ENCODE measurements at regions not wholly inside any gene's neighbourhood (a gene's known extent, or its start where the extent isn't known, plus 50 kb on each side); places are given as distances from the start of the nearest gene placed in this dataset.

GRCh38 chr3:94482686-94483085, 419.8 kb downstream of the NSUN3 start:
- Histone ChIP-seq H3K27ac (ENCODE audit: low read depth, low read length) (no peak overlapping the region), H3K4me2 (ENCODE audit: insufficient read depth in 1 of 2, low read depth in 2 of 2, low read length in 2 of 2) (no peak overlapping the region), H3K27me3 (replicated peaks in 1 of 4; ENCODE audit: control insufficient read depth in 3 of 4, extremely low read depth in 1 of 4, insufficient read depth in 3 of 4, low read length in 3 of 4) (no peaks in the 10 kb centered on the region), H3K23me2 (ENCODE audit: low read depth, low read length) (no peaks in the 10 kb centered on the region), H4K91ac (replicated peaks; ENCODE audit: insufficient read length, low read length) (no peak overlapping the region), H3K4me3 (ENCODE audit: extremely low read depth in 1 of 4, insufficient read depth in 2 of 4, low read depth in 3 of 4, low read length in 4 of 4) (no peak overlapping the region), H3K4me1 (replicated peaks in 1 of 4; ENCODE audit: control insufficient read depth in 3 of 4, insufficient read depth in 4 of 4, low read length in 3 of 4) (peaks cover 0 to 5% (median 0%) of the 10 kb centered on the region in 4 experiments; a peak in 1 of 7 replicates), H3K56ac (replicated peaks; ENCODE audit: insufficient read length, low read depth, low read length) (no peak overlapping the region), H3K23ac (ENCODE audit: insufficient read length) (no peak overlapping the region), H3K79me2 (ENCODE audit: control insufficient read depth in 1 of 2, insufficient read depth in 2 of 2, low read length in 2 of 2) (no peaks in the 10 kb centered on the region), H4K5ac (ENCODE audit: insufficient read length, low read depth, low read length) (no peak overlapping the region), H3K4ac (replicated peaks; ENCODE audit: insufficient read length, low read depth, low read length) (no peak overlapping the region), H2BK15ac (ENCODE audit: low read length) (no peak overlapping the region), H2AK5ac (ENCODE audit: low read depth, low read length) (no peak overlapping the region), H2BK12ac (ENCODE audit: low read depth, low read length) (no peak overlapping the region), H2BK20ac (ENCODE audit: low read length) (no peak overlapping the region), H2AFZ (ENCODE audit: low read length) (no peak overlapping the region), H3K18ac (ENCODE audit: extremely low read depth, low read length) (no peak overlapping the region), H4K20me1 (replicated peaks in 1 of 2; ENCODE audit: control insufficient read depth in 1 of 2, insufficient read depth in 2 of 2, low read length in 2 of 2) (no peaks in the 10 kb centered on the region), H2BK5ac (ENCODE audit: low read depth, low read length) (no peak overlapping the region), H4K8ac (ENCODE audit: extremely low read depth, insufficient read depth, low read length) (no peak overlapping the region), H2BK120ac (replicated peaks; ENCODE audit: low read depth, low read length) (no peak overlapping the region), H3K36me3 (ENCODE audit: control insufficient read depth in 2 of 4, insufficient read depth in 4 of 4, low read length in 3 of 4) (no peaks in the 10 kb centered on the region), H3K9ac (replicated peaks in 1 of 4; ENCODE audit: extremely low read depth in 1 of 4, low read depth in 3 of 4, low read length in 3 of 4) (no peak overlapping the region), H3K79me1 (ENCODE audit: low read depth, low read length) (no peaks in the 10 kb centered on the region), H3K14ac (ENCODE audit: insufficient read length) (no peak overlapping the region), H3K9me3 (ENCODE audit: insufficient read depth in 2 of 2, low read depth in 1 of 2, low read length in 1 of 2) (no peaks in the 10 kb centered on the region)
- FAIRE-seq (no peak), DNase-seq (ENCODE audit: low read depth in 1 of 2, low spot score in 2 of 2) (no peak)
- ChIA-PET CTCF (ENCODE audit: partially characterized antibody) (no interaction called here), POLR2A (ENCODE audit: partially characterized antibody) (no interaction called here)
- 96% methylated on average over 3 of the region's 3 CpGs; no CpG with 5 or more reads in 1 of the 2 experiments for whole genome bisulfite sequencing, 2 experiments (ENCODE audit: extremely low coverage in 1 of 2, insufficient coverage in 1 of 2, insufficient read length in 1 of 2, insufficient replicate concordance in 2 of 2, low coverage in 1 of 2, low lambda C conversion rate in 2 of 2, missing lambda C conversion rate in 1 of 2)
- TF ChIP-seq USF2 (IDR thresholded peaks at IDR 0.05; ENCODE audit: low read length) (no peak), SRF (IDR thresholded peaks at IDR 0.05; ENCODE audit: low read depth, low read length) (no peak), TCF12 (IDR thresholded peaks at IDR 0.05; ENCODE audit: low read depth, low read length) (no peak), ATF2 (IDR thresholded peaks at IDR 0.05; ENCODE audit: low read length) (no peak), CBX8 (IDR thresholded peaks at IDR 0.05; ENCODE audit: borderline replicate concordance, low read depth, low read length) (no peak), FOSL1 (IDR thresholded peaks at IDR 0.05; ENCODE audit: insufficient read depth, low read depth, low read length) (no peak), SIN3A (conservative IDR thresholded peaks at IDR 0.05 in 1 of 2, IDR thresholded peaks at IDR 0.05 in 1 of 2; ENCODE audit: low read depth in 1 of 2, low read length in 2 of 2) (no peak), HDAC6 (IDR thresholded peaks at IDR 0.05; ENCODE audit: low read depth, low read length) (no peak), EGR1 (IDR thresholded peaks at IDR 0.05; ENCODE audit: borderline replicate concordance, low read depth, low read length) (no peak), MAFK (IDR thresholded peaks at IDR 0.05; ENCODE audit: low read depth, low read length) (no peak), E2F6 (IDR thresholded peaks at IDR 0.05) (no peak), NRF1 (IDR thresholded peaks at IDR 0.05; ENCODE audit: low read depth, low read length) (no peak)

Measured in H1 (cell line).